Keratinocyte (primary cell): ENCODE measurements at regions not wholly inside any gene's neighbourhood (a gene's known extent, or its start where the extent isn't known, plus 50 kb on each side); places are given as distances from the start of the nearest gene placed in this dataset.
"Not testable (repeated sequence)": the region's sequence is repeated elsewhere in the genome, so short reads cannot be mapped to it uniquely, and the experiment has no call there.

Source experiments
- DNase-seq: peaks from one replicate; pipeline ENCODE4 v3.0.0-alpha.2; 2011; ENCODE audit warnings: low read depth, missing footprints, low spot score
- FAIRE-seq: peaks from 2 replicates; lab custom pipeline; 2011; peaks lifted over from hg19 to GRCh38; lab: Jason Lieb, UNC
- H2AFZ ChIP-seq: 2 replicates; pipeline ENCODE4 v1.6.0; 2012; ENCODE audit warnings: low read length, control low read depth, inconsistent platforms; ENCODE audit not compliant: control insufficient read depth
- H3K27ac ChIP-seq: 2 replicates; pipeline ENCODE4 v1.5.1; 2011; ENCODE audit warnings: low read length; ENCODE audit not compliant: control insufficient read depth, insufficient read depth
- H3K27me3 ChIP-seq: 3 replicates; pipeline ENCODE4 v1.6.0; 2011; ENCODE audit warnings: low read length; ENCODE audit not compliant: control insufficient read depth, insufficient read depth; ENCODE audit errors: extremely low read depth
- H3K36me3 ChIP-seq, 2 experiments: 2 replicates in 1 of 2; 3 replicates in 1 of 2; pipeline ENCODE4 v1.5.1; 2011; ENCODE audit warnings: low read length in 2 of 2, mild to moderate bottlenecking in 1 of 2; ENCODE audit not compliant: control insufficient read depth in 2 of 2, insufficient read depth in 2 of 2; ENCODE audit errors: extremely low read depth in 1 of 2
- H3K4me1 ChIP-seq: 3 replicates; pipeline ENCODE4 v1.5.1; 2011; ENCODE audit warnings: low read length; ENCODE audit not compliant: control insufficient read depth, insufficient read depth; ENCODE audit errors: extremely low read depth
- H3K4me2 ChIP-seq: 3 replicates; pipeline ENCODE4 v1.6.0; 2011; ENCODE audit warnings: low read depth, low read length; ENCODE audit not compliant: control insufficient read depth, insufficient read depth; ENCODE audit errors: extremely low read depth
- H3K4me3 ChIP-seq, 3 experiments: fragments of 200-600 bp in 1 of 3; sonication (generic) in 1 of 3; 2 replicates in 2 of 3; 3 replicates in 1 of 3; pipeline ENCODE4 v1.5.1; 2011 to 2016; ENCODE audit warnings: low read length in 3 of 3, mild to moderate bottlenecking in 3 of 3, control low read depth in 2 of 3, inconsistent platforms in 1 of 3, low read depth in 1 of 3, mixed read lengths in 1 of 3, mixed run types in 1 of 3, moderate library complexity in 1 of 3; ENCODE audit not compliant: control insufficient read depth in 2 of 3, insufficient read depth in 2 of 3; ENCODE audit errors: extremely low read depth in 1 of 3
- H3K79me2 ChIP-seq: 2 replicates; pipeline ENCODE4 v1.6.0; 2012; ENCODE audit warnings: low read length; ENCODE audit not compliant: control insufficient read depth, insufficient read depth
- H3K9ac ChIP-seq: 3 replicates; pipeline ENCODE4 v1.6.0; 2011; ENCODE audit warnings: low read length; ENCODE audit not compliant: control insufficient read depth, insufficient read depth; ENCODE audit errors: extremely low read depth
- H3K9me1 ChIP-seq: 3 replicates; pipeline ENCODE4 v1.6.0; 2011; ENCODE audit warnings: low read length; ENCODE audit not compliant: control insufficient read depth, insufficient read depth; ENCODE audit errors: extremely low read depth
- H3K9me3 ChIP-seq: 2 replicates; pipeline ENCODE4 v1.5.1; 2012; ENCODE audit warnings: low read depth, low read length; ENCODE audit not compliant: control insufficient read depth
- H4K20me1 ChIP-seq: 3 replicates; pipeline ENCODE4 v1.6.0; 2011; ENCODE audit warnings: low read length; ENCODE audit not compliant: control insufficient read depth, insufficient read depth; ENCODE audit errors: extremely low read depth
- CTCF ChIP-seq, 3 experiments: IDR thresholded peaks in 1 of 3; conservative IDR thresholded peaks in 1 of 3; optimal IDR thresholded peaks in 1 of 3; 2 replicates in 2 of 3; 3 replicates in 1 of 3; pipeline versions ENCODE3 to v1.5.1; 2011; ENCODE audit warnings: low read length in 3 of 3, mild to moderate bottlenecking in 3 of 3, moderate library complexity in 2 of 3, control low read depth in 1 of 3, inconsistent platforms in 1 of 3; ENCODE audit not compliant: insufficient read depth in 2 of 3; ENCODE audit errors: extremely low read depth in 1 of 3
- EZH2 ChIP-seq: IDR thresholded peaks from one replicate; pipeline ENCODE4 v1.6.1; 2012; ENCODE audit warnings: inconsistent platforms, mild to moderate bottlenecking, low read length, moderate library complexity
- dilution Hi-C: fragments of 300-500 bp; cut with MboI; formaldehyde crosslinking; loops from one replicate; pipeline ENCODE4 v1.7.0; 2020; ENCODE audit warnings: low sequenced_read_pairs; ENCODE audit not compliant: extremely low pct_ligation_motif_present

- Histone ChIP-seq H4K20me1 (no peaks in the 10 kb centered on the region), H3K4me2 (no peak overlapping the region), H3K9me1 (no peaks in the 10 kb centered on the region), H2AFZ (no peak overlapping the region), H3K4me3 (no peak overlapping the region), H3K27ac (no peak overlapping the region), H3K79me2 (no peaks in the 10 kb centered on the region), H3K36me3 (no peaks in the 10 kb centered on the region), H3K27me3 (no peaks in the 10 kb centered on the region), H3K9me3 (no peaks in the 10 kb centered on the region), H3K4me1 (no peaks in the 10 kb centered on the region), H3K9ac (no peak overlapping the region)
- DNase-seq (no peak), FAIRE-seq (no peak)
- TF ChIP-seq EZH2 (no peak), CTCF (optimal IDR thresholded peaks at IDR 0.05 in 1 of 3, IDR thresholded peaks at IDR 0.05 in 1 of 3, conservative IDR thresholded peaks at IDR 0.05 in 1 of 3; ENCODE audit: extremely low read depth in 1 of 3, insufficient read depth in 2 of 3, low read length in 3 of 3) (no peak)
- dilution Hi-C loops: no loop called here
Measured at GRCh38 chr13:94798738-94799137, 86.4 kb upstream of the SOX21 start.

- H4K20me1 ChIP-seq: no peaks in the 10 kb centered on the region
- no peak overlapping the region for H3K27ac ChIP-seq
- no peaks in the 10 kb centered on the region for H3K4me1 ChIP-seq
- DNase-seq: no peak
- no peak overlapping the region for H3K4me3 ChIP-seq
- no peak overlapping the region for H3K9ac ChIP-seq
- no peaks in the 10 kb centered on the region for H3K79me2 ChIP-seq
- no peak overlapping the region for H2AFZ ChIP-seq
- dilution Hi-C loops: no loop called here
- H3K9me1 ChIP-seq: no peaks in the 10 kb centered on the region
- H3K4me2 ChIP-seq: no peak overlapping the region
- H3K9me3 ChIP-seq: no peaks in the 10 kb centered on the region
- FAIRE-seq: no peak
- TF ChIP-seq CTCF (optimal IDR thresholded peaks at IDR 0.05 in 1 of 3, IDR thresholded peaks at IDR 0.05 in 1 of 3, conservative IDR thresholded peaks at IDR 0.05 in 1 of 3; ENCODE audit: extremely low read depth in 1 of 3, insufficient read depth in 2 of 3, low read length in 3 of 3) (no peak), EZH2 (no peak)
- H3K27me3 ChIP-seq: no peaks in the 10 kb centered on the region
- H3K36me3 ChIP-seq: no peaks in the 10 kb centered on the region
Measured at GRCh38 chr13:94795292-94795691, 82.9 kb upstream of the SOX21 start.

- H2AFZ ChIP-seq, DNase-seq, H3K4me1 ChIP-seq, dilution Hi-C loops, H3K27ac ChIP-seq, H3K9ac ChIP-seq, H4K20me1 ChIP-seq, H3K27me3 ChIP-seq, FAIRE-seq, H3K9me1 ChIP-seq, H3K4me3 ChIP-seq, H3K36me3 ChIP-seq, H3K79me2 ChIP-seq, H3K9me3 ChIP-seq, H3K4me2 ChIP-seq: not testable (repeated sequence)
Measured at GRCh38 chr13:94786246-94786645, 73.9 kb upstream of the SOX21 start.
